ENCODE measurements at regions not wholly inside any gene's neighbourhood (a gene's known extent, or its start where the extent isn't known, plus 50 kb on each side); places are given as distances from the start of the nearest gene placed in this dataset.

DNA sequence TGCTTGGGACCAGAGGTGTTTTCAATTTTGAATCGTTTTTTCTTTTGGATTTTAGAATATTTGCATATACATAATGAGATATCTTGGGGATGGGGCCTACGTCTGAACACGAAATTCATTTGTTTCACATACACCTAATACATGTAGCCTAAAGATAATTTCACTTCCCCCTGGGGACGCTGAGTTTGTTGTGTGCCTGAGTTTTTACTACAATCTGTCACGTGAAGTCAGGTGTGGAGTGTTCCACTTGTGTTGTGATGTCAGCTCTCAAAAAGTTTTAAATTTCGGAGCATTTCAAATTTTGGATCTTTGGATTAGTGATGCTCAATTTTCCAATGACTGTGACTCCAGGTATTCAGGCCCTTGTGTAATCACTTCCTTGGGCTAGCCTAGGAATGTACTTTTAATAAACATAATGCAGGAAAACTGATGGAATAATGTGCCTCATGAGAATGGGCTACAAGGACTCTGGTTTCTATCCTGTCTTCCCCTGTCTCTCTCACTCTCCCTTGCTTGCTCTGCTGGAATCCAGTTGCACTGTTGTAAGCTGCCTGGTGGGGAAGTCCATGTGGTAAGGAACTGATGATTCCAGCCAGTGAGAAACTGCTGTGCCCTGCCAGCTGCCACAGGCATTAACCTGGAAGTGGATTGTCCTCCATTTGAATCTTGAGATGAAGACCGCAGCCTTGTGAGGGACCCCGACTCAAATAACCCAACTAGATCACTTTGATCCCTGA lies 403.8 kb downstream of the SHISA9 start:
- no peaks in the 10 kb centered on the region for H3K27me3 ChIP-seq
- H3K9me3 ChIP-seq, result no peaks in the 10 kb centered on the region
- DNase-seq (ENCODE audit: extremely low spot score), result no peak
- no peak overlapping the region for H3K4me3 ChIP-seq
- intact Hi-C loops (cut with DNase I), result no loop called here
- no peak overlapping the region for H3K27ac ChIP-seq (replicated peaks in 1 of 4)
- WGBS, result 80% methylated on average over 7 of the region's 8 CpGs
- TF ChIP-seq EP300 (IDR thresholded peaks at IDR 0.05), result no peak
- H3K36me3 ChIP-seq, result no peaks in the 10 kb centered on the region
- no peaks in the 10 kb centered on the region for H3K4me1 ChIP-seq

DNA sequence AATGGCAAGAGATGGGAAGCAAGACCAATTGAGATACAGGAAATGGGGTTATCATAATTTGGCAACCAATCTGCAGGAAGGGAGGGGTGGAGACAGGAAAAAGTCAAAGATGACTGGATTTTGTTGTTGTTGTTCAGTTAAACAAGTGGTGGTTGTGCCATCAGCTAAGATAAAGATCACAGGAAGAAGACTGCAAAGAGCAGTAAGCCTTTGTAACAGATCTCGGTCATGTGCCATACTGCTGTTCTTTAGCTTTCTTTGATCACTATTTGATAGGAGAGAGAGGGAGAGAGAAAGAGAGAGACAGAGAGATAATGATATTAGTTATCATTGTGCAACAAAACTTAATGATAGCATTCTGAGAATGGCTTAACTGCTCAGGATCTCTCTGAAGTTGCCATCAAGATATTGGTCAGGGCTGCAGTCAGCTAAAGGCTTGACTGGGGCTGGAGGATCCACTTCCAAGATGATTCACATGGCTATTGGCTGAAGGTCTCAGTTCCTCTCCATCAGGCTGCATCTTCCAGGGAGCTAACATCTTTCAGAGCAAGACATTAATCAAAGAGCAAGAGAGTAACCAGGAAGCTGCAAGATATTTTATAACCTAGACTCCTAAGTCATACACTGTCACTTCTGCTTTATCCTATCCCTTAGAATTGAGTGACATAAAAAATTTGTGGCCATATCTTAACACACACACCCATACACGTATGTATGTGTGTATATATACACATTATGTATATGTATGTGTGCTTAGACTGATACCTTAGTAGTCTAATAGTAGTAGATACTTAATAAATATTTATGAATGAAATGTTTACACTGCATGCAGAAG lies 405.0 kb downstream of the SHISA9 start:
- whole genome bisulfite sequencing, result 38% methylated on average over 2 of the region's 2 CpGs
- H3K36me3 ChIP-seq, result no peaks in the 10 kb centered on the region
- H3K27ac ChIP-seq (replicated peaks in 1 of 4), result no peak overlapping the region
- no peak overlapping the region for H3K4me3 ChIP-seq
- intact Hi-C loops (cut with DNase I), result no loop called here
- no peak for TF ChIP-seq EP300 (IDR thresholded peaks at IDR 0.05)
- TF ChIP-seq, protein P1, sequence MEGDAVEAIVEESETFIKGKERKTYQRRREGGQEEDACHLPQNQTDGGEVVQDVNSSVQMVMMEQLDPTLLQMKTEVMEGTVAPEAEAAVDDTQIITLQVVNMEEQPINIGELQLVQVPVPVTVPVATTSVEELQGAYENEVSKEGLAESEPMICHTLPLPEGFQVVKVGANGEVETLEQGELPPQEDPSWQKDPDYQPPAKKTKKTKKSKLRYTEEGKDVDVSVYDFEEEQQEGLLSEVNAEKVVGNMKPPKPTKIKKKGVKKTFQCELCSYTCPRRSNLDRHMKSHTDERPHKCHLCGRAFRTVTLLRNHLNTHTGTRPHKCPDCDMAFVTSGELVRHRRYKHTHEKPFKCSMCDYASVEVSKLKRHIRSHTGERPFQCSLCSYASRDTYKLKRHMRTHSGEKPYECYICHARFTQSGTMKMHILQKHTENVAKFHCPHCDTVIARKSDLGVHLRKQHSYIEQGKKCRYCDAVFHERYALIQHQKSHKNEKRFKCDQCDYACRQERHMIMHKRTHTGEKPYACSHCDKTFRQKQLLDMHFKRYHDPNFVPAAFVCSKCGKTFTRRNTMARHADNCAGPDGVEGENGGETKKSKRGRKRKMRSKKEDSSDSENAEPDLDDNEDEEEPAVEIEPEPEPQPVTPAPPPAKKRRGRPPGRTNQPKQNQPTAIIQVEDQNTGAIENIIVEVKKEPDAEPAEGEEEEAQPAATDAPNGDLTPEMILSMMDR (IDR thresholded peaks at IDR 0.05), result no peak
- H3K4me1 ChIP-seq, result no peaks in the 10 kb centered on the region
- H3K9me3 ChIP-seq, result no peaks in the 10 kb centered on the region
- H3K27me3 ChIP-seq, result no peaks in the 10 kb centered on the region
- no peak for DNase-seq (ENCODE audit: extremely low spot score)

DNA sequence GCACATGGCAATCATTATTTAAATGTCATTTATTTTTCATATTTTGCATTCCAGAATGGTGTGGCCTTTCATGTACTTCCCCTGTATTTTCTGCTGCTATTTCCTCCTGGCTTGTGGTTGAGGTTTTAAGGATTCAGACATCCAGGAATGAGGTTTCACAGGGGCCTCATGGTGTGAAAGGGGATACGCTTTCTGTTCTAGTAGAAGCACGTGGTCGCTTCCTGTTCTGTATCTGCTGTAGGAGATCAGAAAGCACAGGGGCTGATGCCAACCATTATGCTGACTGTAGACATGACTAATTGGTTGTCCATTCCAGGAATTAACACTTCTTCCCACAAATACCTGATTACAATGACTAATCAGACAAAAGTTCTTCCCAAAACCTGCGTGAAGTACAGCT lies 405.9 kb downstream of the SHISA9 start:
- no peaks in the 10 kb centered on the region for H3K36me3 ChIP-seq
- no peaks in the 10 kb centered on the region for H3K4me1 ChIP-seq
- TF ChIP-seq EP300 (IDR thresholded peaks at IDR 0.05) (no peak), POLR2A (IDR thresholded peaks at IDR 0.05; ENCODE audit: low read depth) (no peak), POLR2AphosphoS5 (IDR thresholded peaks at IDR 0.05) (no peak)
- TF ChIP-seq, protein P1 (IDR thresholded peaks at IDR 0.05), result no peak
- intact Hi-C loops (cut with DNase I), result no loop called here
- H3K4me3 ChIP-seq, result no peak overlapping the region
- H3K27ac ChIP-seq (replicated peaks in 1 of 4), result no peak overlapping the region
- no peak for DNase-seq (ENCODE audit: extremely low spot score)
- H3K27me3 ChIP-seq, result no peaks in the 10 kb centered on the region
- H3K9me3 ChIP-seq, result no peaks in the 10 kb centered on the region
- 58% methylated on average over 4 of the region's 4 CpGs for WGBS

DNA sequence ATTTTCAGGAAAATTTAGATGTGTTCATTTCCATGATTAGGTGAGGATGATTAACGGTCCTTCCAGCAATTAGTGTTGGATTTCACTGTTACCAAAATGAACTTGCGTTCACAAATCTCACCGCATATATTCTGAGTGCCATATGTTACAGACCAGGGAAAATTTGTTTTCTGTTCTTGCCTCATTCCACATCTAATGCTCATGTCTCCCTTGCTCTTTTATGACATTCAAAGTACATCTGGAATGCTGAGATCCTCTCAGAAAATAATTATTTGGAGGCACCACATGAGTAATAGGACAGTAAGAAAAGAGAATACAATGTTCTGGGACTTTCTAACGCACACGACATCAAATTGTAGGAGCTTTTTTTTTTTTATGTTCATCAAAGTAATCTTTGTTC lies 406.5 kb downstream of the SHISA9 start:
- no peaks in the 10 kb centered on the region for H3K36me3 ChIP-seq
- WGBS, result 82% methylated on average over 5 of the region's 5 CpGs

DNA sequence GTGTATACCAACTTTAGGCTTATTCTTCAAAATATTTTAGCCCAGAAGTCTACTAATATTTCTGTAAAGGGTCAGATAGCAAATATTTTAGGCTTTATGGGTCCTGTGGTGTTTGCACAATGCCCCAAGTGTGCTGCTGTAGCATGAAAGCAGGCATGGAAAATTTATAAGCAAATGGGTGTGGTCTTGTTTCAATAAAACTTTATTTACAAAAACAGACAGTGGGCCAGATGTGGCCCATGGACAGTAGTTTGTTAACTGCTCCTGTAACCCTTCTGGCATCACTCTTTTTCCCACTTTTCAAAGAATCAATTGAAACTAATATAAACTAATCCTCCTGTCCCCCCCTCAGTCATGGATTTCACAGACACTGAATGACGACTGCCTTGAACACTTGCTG lies 410.7 kb downstream of the SHISA9 start:
- no peak overlapping the region for H3K4me3 ChIP-seq
- no peaks in the 10 kb centered on the region for H3K4me1 ChIP-seq
- H3K9me3 ChIP-seq, result no peaks in the 10 kb centered on the region
- intact Hi-C loops (cut with DNase I), result no loop called here
- DNase-seq (ENCODE audit: extremely low spot score), result no peak
- whole genome bisulfite sequencing, result 66% methylated on average over 1 of the region's 1 CpG
- H3K27ac ChIP-seq (replicated peaks in 1 of 4), result no peak overlapping the region
- TF ChIP-seq POLR2A (IDR thresholded peaks at IDR 0.05; ENCODE audit: low read depth) (no peak), POLR2AphosphoS5 (IDR thresholded peaks at IDR 0.05) (no peak), EP300 (IDR thresholded peaks at IDR 0.05) (no peak)
- TF ChIP-seq, protein P1 (IDR thresholded peaks at IDR 0.05), result no peak
- no peaks in the 10 kb centered on the region for H3K27me3 ChIP-seq
- no peaks in the 10 kb centered on the region for H3K36me3 ChIP-seq

More for the DNA sequence above, 406.5 kb downstream of the SHISA9 start:
- Histone ChIP-seq H3K4me3 (no peak overlapping the region), H3K27ac (replicated peaks in 1 of 4) (no peak overlapping the region), H3K4me1 (no peaks in the 10 kb centered on the region), H3K27me3 (no peaks in the 10 kb centered on the region), H3K9me3 (no peaks in the 10 kb centered on the region)
- intact Hi-C loops (cut with DNase I), result no loop called here
- no peak for DNase-seq (ENCODE audit: extremely low spot score)
- TF ChIP-seq, protein P1 (IDR thresholded peaks at IDR 0.05), result no peak
- TF ChIP-seq EP300 (IDR thresholded peaks at IDR 0.05) (no peak), POLR2AphosphoS5 (IDR thresholded peaks at IDR 0.05) (no peak), POLR2A (IDR thresholded peaks at IDR 0.05; ENCODE audit: low read depth) (no peak)
